Activated naive CD4-positive, alpha-beta T cell treated with anti-CD3 and anti-CD28 coated beads, Interleukin-2, amount 50 U/mL, for 16 hours (primary cell): ENCODE measurements at regions not wholly inside any gene's neighbourhood (a gene's known extent, or its start where the extent isn't known, plus 50 kb on each side); places are given as distances from the start of the nearest gene placed in this dataset.

Source experiments
- DNase-seq: peaks from one replicate; pipeline ENCODE4 v3.0.0-alpha.2; 2020

DNA sequence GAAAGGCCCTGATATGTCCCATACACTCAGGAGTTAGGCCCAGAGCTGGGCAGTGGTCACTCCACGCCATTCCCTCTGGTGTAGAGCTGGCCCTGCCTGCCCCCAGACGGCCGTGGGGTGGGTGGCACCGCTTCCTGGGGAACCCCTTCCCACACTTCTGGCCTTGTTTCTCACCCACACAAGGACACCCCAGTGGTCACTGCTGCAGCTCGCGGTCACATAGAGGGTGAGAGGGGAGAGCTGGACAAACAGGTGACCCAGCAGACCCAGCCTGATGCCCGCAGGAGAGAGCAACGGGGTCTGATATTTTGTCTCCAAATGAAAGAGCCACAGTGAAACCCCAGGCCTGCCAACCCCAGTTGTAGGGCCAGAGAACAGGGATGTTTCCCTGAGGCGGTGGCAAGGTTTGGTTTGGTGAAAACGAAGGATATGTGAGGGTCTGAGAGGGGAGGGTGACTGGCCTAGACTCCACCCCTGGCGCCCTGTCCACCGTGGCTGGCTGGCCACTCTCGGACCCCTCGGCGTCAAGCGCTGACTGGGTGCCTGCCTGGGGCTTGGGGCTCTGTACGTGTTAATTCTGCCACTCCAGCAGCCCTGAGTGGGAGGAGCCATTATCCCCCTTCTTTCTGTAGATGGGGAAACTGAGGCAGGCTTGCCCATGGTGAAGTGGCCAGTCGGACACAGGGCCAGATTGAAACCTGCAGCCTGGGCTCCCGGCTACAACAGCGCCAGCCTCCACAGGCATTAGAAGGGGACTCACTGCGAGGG, 71.0 kb upstream of the PPARA start:
- DNase-seq = no peak

GRCh38 chr22:46079861-46080821, 70.2 kb upstream of the PPARA start:
- no peak for DNase-seq

- DNase-seq = no peak
Measured at GRCh38 chr22:46081036-46081830, 69.1 kb upstream of the PPARA start.

DNA sequence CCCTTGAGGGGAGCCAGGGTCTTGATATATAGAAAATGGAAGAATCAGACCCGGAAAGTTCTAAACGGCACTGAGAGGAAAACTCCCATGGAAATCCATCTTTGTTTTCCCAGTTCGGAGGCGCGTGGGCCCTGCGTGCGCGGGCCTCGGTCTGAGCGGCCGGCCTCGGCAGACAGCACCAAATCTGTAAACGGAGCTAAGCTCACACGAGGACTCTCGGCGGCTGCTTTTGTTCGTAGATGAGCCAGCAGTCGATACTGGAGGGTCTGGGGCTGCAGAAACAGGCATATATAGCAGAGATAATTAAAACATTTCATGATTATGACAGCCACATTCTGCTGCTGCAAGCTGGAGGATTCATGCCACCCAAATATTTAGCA, 68.5 kb upstream of the PPARA start:
- no peak for DNase-seq

GRCh38 chr22:46082633-46083032, 67.7 kb upstream of the PPARA start:
- DNase-seq = no peak

GRCh38 chr22:46083383-46084350, 66.7 kb upstream of the PPARA start:
- DNase-seq = no peak

DNA sequence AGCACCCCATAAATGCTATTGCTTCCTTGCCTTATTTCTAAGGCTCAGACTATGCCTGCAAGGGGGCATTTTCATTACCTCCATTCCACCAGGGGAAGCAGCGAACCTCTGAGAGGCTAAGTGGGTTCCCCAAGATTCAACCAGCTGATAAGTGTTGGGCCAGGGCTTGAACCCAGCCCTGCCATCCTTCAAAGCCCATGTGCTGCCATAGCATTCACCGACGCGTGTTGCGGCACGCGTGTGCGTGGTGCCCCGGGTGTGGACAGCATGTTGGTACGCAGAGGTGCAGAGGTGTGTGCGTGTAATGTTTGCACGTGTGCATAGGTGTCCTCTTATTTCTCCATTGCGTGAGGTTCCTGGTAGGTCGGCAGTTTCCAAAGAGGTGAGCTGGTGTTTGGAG, 66.0 kb upstream of the PPARA start:
- no peak for DNase-seq

GRCh38 chr22:46084943-46085827, 65.1 kb upstream of the PPARA start:
- no peak for DNase-seq

- no peak for DNase-seq
Measured at GRCh38 chr22:46085828-46086576, 64.3 kb upstream of the PPARA start.

- DNase-seq = no peak
Measured at GRCh38 chr22:46086577-46087335, 63.6 kb upstream of the PPARA start.

DNA sequence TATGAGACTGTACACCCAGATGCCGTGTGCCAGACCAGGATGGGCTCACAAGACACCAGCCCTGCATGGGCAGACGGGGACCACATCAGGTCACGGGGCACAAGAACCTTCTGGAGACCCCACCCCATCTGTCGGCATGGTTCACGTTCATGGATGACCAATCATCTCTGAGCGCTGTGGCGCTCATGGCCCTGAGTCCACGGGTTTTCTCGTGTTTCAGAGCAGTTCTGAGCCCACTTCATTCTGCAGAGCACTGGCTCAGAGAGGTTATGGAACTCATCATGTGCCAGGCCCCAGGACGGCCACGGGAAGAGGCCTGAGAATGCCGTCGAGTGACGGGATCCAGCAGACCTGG, 63.0 kb upstream of the PPARA start:
- DNase-seq = no peak

DNA sequence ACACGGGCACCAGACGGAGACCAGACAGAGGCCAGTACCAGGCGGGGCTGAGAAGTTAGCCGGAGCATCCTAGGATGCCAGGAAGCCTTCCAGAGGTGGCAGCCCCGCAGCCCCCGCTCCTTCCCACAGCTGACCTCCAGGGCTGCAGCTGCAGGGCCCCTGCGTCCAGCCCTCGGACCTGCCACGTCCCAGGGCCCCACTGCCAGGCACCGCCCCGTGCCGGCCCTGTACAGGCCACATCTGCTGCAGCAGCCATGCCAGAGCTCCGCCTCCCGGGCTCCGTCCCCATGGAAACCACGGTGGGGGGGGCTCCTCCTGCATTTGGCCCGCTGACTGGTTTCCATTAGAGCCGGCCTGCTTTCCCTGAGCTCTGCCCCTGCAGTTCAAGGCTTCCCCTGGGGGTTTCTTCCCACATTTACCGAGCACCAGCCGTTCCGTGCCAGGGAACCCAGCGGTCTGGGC, 62.5 kb upstream of the PPARA start:
- DNase-seq = no peak

DNA sequence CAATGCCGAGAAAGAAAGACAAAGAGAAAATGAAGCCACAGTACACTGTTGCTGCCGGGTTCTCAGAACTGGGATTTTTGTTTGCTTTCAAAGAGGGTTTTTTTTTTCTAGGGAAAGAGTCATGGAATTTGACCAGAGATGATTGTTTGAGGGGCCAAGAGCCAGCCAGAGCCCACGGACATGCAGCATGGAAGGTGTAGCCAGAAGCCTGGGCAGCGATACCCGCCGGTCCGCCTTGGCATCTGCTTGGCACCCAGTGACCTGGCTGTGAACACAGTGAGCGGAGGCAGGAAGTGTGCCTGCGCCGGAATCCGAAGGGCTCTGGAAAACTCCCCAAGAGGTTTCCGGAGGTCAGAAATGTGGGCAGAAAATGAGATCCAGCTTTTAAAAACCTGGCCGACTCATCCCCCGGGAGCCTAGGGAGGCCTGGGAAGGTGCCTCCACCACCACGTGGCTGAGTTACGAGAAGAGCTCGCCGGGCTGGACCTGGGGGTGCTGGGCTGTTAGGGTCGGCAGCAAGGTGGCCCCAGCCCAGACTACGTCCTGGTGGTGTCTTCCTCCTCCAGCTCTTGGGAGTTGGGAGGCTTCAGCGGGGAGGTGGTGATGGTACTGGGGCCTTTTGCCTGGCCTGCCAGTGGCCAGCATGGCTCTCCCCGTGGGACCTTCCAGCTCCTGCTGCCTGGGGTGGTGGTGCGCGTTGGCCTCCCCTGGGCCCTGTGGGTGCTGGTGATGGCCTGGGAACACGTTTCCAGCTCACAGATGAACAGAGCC, 61.6 kb upstream of the PPARA start:
- no peak for DNase-seq

DNA sequence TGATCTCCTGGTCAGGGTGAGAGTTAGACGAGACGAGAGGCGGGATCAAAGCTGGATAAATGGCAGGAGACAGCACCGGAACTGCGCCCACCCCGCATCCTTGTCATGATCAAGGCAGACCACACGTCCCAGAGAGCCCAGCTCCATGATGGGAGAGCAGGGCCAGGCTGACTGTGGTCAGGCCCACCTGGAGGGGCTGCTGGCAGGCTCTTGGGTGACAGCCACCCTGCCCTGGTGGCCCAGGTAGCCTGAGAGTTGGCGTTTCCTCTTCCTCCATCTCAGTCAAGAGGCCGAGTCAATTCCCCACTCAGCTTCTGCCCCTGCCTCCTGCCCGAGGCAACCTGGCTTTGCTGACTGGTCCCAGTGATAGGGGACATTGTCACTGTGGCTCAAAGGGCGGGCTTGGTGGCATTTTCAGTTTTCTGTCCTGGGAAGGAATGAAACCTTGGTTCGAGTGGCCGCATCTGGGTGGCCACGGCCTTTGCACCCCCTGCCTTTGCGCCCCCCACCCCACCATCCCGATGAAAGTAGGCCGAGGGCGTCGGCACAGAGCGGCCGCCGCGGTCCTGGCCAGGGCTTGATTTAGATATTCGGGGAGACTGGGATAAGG, 60.8 kb upstream of the PPARA start:
- DNase-seq = no peak

DNA sequence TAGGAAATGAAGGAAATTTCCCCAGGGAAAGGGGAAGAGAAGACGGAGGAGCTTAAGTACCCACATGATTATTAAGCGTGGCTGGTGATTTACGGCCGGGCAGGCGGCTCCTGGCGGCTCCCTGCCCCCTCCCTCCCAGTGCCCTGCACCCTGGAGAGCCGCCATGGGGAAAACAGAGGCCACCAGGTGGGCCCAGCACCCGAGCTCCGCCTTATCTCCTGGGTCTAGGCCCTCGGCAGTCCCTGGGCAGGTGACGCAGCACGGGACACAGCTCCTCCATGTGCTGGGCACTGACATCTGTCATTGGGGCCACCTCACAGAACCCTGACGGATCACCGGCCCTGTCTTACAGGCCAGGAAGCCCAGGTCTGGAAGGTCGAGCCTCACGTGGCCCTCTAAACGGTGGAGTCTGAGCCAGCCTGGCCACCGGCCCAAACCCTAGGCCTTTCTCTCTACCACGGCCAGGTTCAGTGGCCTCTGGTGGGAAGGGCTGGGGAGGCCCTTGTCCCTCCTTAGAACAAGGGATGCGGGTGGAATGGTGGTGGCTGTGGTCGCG, 60.2 kb upstream of the PPARA start:
- no peak for DNase-seq

DNA sequence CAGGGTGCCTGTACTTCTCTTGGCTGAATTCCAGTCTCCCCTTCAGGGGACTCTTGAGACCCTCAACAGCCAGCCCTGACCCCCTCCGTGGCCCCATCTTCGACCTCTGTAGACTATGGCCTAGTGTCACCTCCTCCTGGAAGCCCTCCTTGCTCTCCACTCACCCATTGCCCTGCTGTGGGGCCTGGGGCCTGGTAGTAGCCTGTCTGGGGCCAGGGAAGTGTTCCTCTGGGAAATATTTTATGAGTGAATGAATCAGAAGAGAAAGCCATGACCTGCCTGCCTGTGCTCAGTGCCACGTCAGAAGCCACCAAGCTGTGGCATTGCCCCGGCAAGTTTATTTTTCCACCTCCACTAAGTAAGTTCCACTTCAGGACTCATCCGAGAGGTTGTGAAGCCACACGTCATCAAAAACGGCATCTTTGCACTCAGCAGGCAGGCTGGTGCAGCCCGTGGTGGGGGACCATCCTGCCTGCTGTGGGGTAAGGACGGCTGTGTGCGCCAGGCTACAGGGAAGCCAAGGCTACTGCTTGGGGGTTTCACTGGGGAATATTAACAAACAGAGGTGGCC, 59.6 kb upstream of the PPARA start:
- no peak for DNase-seq

DNA sequence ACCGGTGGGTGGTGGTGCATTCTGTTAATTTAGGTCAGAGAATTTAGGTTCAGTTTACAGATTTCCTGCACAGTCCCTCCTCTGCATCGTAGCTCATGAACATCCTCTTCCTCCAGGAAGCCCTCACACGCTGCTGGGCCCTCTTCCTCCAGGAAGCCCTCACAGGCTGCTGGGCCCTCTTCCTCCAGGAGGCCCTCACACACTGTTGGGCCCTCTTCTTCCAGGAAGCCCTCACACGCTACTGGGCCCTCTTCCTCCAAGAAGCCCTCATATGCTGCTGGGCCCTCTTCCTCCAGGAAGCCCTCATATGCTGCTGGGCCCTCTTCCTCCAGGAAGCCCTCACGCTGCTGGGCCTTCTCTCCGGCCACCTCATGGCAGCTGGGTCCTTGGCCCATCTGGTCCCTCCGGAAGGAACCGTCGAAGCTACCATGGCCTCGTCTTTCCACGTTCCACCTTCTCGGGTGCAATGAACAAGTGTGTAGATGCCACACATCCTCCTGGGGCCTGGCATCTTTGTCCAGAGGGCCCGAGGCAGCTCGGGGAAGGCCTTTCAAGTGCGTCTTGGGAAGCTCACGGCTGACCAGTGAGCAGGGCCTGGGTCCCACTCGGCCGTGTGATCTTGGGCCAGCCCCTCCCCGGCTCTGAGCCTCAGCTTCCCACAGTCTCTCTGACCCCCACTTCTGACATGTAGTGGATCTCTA, 58.9 kb upstream of the PPARA start:
- no peak for DNase-seq
